Right lobe of liver (tissue), 6 donors: ENCODE measurements at regions not wholly inside any gene's neighbourhood (a gene's known extent, or its start where the extent isn't known, plus 50 kb on each side); places are given as distances from the start of the nearest gene placed in this dataset.

Experiments used
- ATAC-seq, 4 donors: fragments of 200-7000 bp; cut with Tn5 transposase; one replicate each; pipeline ENCODE4 v1.9.1; 2020; ENCODE audit warnings: mild to moderate bottlenecking in 4 of 4, moderate library complexity in 4 of 4
- DNase-seq, 3 donors: peaks; one replicate each; pipeline ENCODE4 v3.0.0-alpha.2; 2020
- H3K27ac ChIP-seq, 3 donors: fragments of 200-600 bp; one replicate each; pipeline ENCODE4 v1.8.0; 2022
- H3K27me3 ChIP-seq, 2 donors: fragments of 200-600 bp; one replicate each; pipeline ENCODE4 v1.8.0; 2022
- H3K36me3 ChIP-seq, 4 donors: fragments of 200-600 bp; sonication (generic) in 1 of 4; one replicate each; pipeline versions ENCODE4 v1.5.1 to v1.8.0; 2017 to 2022; ENCODE audit warnings: control low read depth in 1 of 4
- H3K4me1 ChIP-seq, 4 donors: fragments of 200-600 bp; sonication (generic) in 1 of 4; one replicate each; pipeline versions ENCODE4 v1.5.1 to v1.8.0; 2017 to 2022; ENCODE audit warnings: control low read depth in 1 of 4
- H3K4me3 ChIP-seq, 3 donors: fragments of 200-600 bp; one replicate each; pipeline ENCODE4 v1.8.0; 2022
- H3K9me3 ChIP-seq, 4 donors: fragments of 200-600 bp; sonication (generic) in 1 of 4; one replicate each; pipeline versions ENCODE4 v1.5.1 to v1.8.0; 2017 to 2022; ENCODE audit warnings: control low read depth in 1 of 4
- POLR2A ChIP-seq: fragments of 450-650 bp; IDR thresholded peaks from one replicate; pipeline ENCODE4 v1.6.1; 2017; ENCODE audit warnings: antibody characterized with exemption, mild to moderate bottlenecking
- whole genome bisulfite sequencing: methylation state at CpG from one replicate; pipeline ENCODE4 v1.1.6; 2018; ENCODE audit warnings: low coverage, low lambda C conversion rate; ENCODE audit not compliant: insufficient coverage; ENCODE audit errors: missing lambda C conversion rate; 5-methylcytosine and 5-hydroxymethylcytosine counted together
- intact Hi-C, 2 donors: fragments of 100-400 bp; cut with DNase I; formaldehyde crosslinking; loops; one replicate each; pipeline versions ENCODE4 v1.11.2 to v1.14.1; 2022
- TF ChIP-seq, protein P1 (sequence below), 4 donors: fragments of 200-600 bp in 3 of 4; fragments of 450-650 bp in 1 of 4; IDR thresholded peaks; one replicate each; pipeline versions ENCODE4 v1.5.1 to v1.8.0; 2016 to 2022; ENCODE audit warnings: antibody characterized with exemption in 4 of 4, mild to moderate bottlenecking in 2 of 4
- donor health status: DM: no; HTN: yes; CAD: no.
- donor health status: DM: no; HTN: no; CAD: no.
- donor health status: DM: no; HTN: no; CAD: no.
- donor health status: DM: no; HTN: yes; CAD: no.
- donor health status: DM: no; HTN: yes; CAD: no.

GRCh38 chrY:19356735-19357134 is 387.8 kb downstream of the KDM5D start:
- intact Hi-C loops = no loop called here
- no peak for ATAC-seq
- no peak for TF ChIP-seq POLR2A
- TF ChIP-seq, protein P1, sequence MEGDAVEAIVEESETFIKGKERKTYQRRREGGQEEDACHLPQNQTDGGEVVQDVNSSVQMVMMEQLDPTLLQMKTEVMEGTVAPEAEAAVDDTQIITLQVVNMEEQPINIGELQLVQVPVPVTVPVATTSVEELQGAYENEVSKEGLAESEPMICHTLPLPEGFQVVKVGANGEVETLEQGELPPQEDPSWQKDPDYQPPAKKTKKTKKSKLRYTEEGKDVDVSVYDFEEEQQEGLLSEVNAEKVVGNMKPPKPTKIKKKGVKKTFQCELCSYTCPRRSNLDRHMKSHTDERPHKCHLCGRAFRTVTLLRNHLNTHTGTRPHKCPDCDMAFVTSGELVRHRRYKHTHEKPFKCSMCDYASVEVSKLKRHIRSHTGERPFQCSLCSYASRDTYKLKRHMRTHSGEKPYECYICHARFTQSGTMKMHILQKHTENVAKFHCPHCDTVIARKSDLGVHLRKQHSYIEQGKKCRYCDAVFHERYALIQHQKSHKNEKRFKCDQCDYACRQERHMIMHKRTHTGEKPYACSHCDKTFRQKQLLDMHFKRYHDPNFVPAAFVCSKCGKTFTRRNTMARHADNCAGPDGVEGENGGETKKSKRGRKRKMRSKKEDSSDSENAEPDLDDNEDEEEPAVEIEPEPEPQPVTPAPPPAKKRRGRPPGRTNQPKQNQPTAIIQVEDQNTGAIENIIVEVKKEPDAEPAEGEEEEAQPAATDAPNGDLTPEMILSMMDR (IDR thresholded peaks at IDR 0.05) = no peak

DNA sequence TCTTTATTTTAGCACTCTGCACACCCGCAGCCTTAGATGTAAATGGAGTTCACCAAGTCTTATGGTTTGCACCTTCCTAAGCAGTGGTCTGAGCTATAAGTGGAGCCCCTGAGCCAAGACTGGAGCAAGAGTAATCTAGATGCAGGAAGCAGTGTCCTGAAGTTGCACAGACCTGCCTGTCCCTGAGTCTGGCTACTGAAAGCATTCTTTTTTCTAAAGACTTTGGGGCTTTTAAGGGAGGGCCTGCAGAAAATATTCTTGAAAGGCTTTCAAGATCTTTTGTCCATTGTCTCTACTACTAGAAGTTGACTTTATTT is 389.7 kb downstream of the KDM5D start:
- Histone ChIP-seq H3K9me3 (no peaks in the 10 kb centered on the region), H3K36me3 (no peaks in the 10 kb centered on the region), H3K27me3 (no peaks in the 10 kb centered on the region), H3K4me3 (no peak overlapping the region), H3K27ac (no peak overlapping the region), H3K4me1 (no peaks in the 10 kb centered on the region)
- no CpG with 5 or more reads among the region's 1 CpG for WGBS
- no peak for ATAC-seq
- no peak for TF ChIP-seq POLR2A
- TF ChIP-seq, protein P1 (IDR thresholded peaks at IDR 0.05) = no peak
- intact Hi-C loops = no loop called here
- no peak for DNase-seq

More at GRCh38 chrY:19356735-19357134, 387.8 kb downstream of the KDM5D start:
- Histone ChIP-seq H3K4me3 (no peak overlapping the region), H3K4me1 (no peaks in the 10 kb centered on the region), H3K36me3 (no peaks in the 10 kb centered on the region), H3K9me3 (no peaks in the 10 kb centered on the region), H3K27ac (no peak overlapping the region), H3K27me3 (no peaks in the 10 kb centered on the region)
- DNase-seq = no peak

- no peaks in the 10 kb centered on the region for H3K27me3 ChIP-seq
- DNase-seq (no peak), ATAC-seq (no peak)
- no peak overlapping the region for H3K4me3 ChIP-seq
- H3K4me1 ChIP-seq = no peaks in the 10 kb centered on the region
- H3K27ac ChIP-seq = no peak overlapping the region
- H3K36me3 ChIP-seq = no peaks in the 10 kb centered on the region
- no peaks in the 10 kb centered on the region for H3K9me3 ChIP-seq
- intact Hi-C loops = no loop called here
- WGBS = no CpG with 5 or more reads among the region's 4 CpGs
- no peak for TF ChIP-seq POLR2A
- TF ChIP-seq, protein P1 (IDR thresholded peaks at IDR 0.05) = no peak
These were observed 390.3 kb downstream of the KDM5D start for GRCh38 chrY:19354061-19354856.

DNA sequence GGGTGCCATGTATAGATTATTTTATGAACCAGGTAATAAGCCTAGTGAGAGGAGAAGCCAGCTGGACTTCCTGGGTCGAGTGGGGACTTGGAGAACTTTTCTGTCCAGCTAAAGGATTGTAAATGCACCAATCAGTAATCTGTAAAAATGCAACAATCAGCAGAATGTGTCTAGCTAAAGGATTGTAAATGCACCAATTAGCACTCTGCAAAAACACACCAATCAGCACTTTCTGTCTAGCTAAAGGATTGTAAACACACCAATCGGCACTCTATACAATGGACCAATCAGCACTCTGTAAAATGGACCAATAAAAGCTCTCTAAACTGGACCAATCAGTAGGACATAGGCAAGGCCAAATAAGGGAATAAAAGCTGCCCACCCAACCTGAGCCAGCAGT is 392.9 kb downstream of the KDM5D start:
- no CpG with 5 or more reads among the region's 2 CpGs for WGBS
- intact Hi-C loops = no loop called here

More for the DNA sequence above, 392.9 kb downstream of the KDM5D start:
- H3K4me3 ChIP-seq = no peak overlapping the region
- no peaks in the 10 kb centered on the region for H3K9me3 ChIP-seq
- no peak for DNase-seq
- H3K27ac ChIP-seq = no peak overlapping the region
- no peaks in the 10 kb centered on the region for H3K27me3 ChIP-seq
- ATAC-seq = no peak
- TF ChIP-seq, protein P1 (IDR thresholded peaks at IDR 0.05) = no peak
- H3K36me3 ChIP-seq = no peaks in the 10 kb centered on the region
- no peaks in the 10 kb centered on the region for H3K4me1 ChIP-seq
